K562 (cell line): ENCODE measurements at regions not wholly inside any gene's neighbourhood (a gene's known extent, or its start where the extent isn't known, plus 50 kb on each side); places are given as distances from the start of the nearest gene placed in this dataset.
"Not testable (repeated sequence)": the region's sequence is repeated elsewhere in the genome, so short reads cannot be mapped to it uniquely, and the experiment has no call there.

Experiments used
- ATAC-seq: fragments of 200-7000 bp; cut with Tn5 transposase; 3 replicates; pipeline ENCODE4 v1.9.1; 2020; ENCODE audit warnings: moderate library complexity
- BruUV-seq: library from RNA; stranded (reverse); fragments of 400-500 nt; replicated peaks from 2 replicates; lab custom pipeline; 2021; lab: Mats Ljungman, UMichigan
- CTCF ChIA-PET: fragments of 300-600 bp; formaldehyde crosslinking; extraction: SDS; loops from one replicate; lab custom pipeline; 2021; ENCODE audit warnings: low intra/inter-chr PET ratio; lab: Yijun Ruan, JAX
- POLR2A ChIA-PET: fragments of 300-600, 350-650 bp; sonication (Branson Sonifier 250); formaldehyde crosslinking; extraction: SDS; loops from one replicate; lab custom pipeline; 2021; ENCODE audit warnings: antibody characterized with exemption, inconsistent platforms; lab: Yijun Ruan, JAX
- DNase-seq, 4 experiments: peaks; one replicate each; pipeline versions ENCODE4 v3.0.0 to v3.0.0-alpha.2; 2011 to 2018; ENCODE audit warnings: low spot score in 3 of 4, mixed read lengths in 3 of 4; ENCODE audit errors: extremely low read depth in 1 of 4
- FAIRE-seq: peaks from 2 replicates; lab custom pipeline; 2011; peaks lifted over from hg19 to GRCh38; lab: Jason Lieb, UNC
- H2AFZ ChIP-seq: 2 replicates; pipeline ENCODE4 v1.6.0; 2011; ENCODE audit warnings: low read depth, low read length, control low read depth, inconsistent platforms
- H3K27ac ChIP-seq: fragments of 200-600 bp; 3 replicates; pipeline ENCODE4 v1.8.0; 2011; ENCODE audit warnings: low read depth, mild to moderate bottlenecking, control low read depth, inconsistent platforms, low read length, moderate library complexity, mixed read lengths; ENCODE audit errors: extremely low read depth
- H3K27me3 ChIP-seq, 2 experiments: fragments of 300-600 bp in 1 of 2; 2 replicates in 1 of 2; 3 replicates in 1 of 2; pipeline versions ENCODE4 v1.6.0 to v1.8.0; 2011; ENCODE audit warnings: inconsistent platforms in 2 of 2, low read length in 2 of 2, mild to moderate bottlenecking in 1 of 2, mixed read lengths in 1 of 2, moderate library complexity in 1 of 2; ENCODE audit not compliant: control insufficient read depth in 2 of 2, insufficient read depth in 2 of 2
- H3K36me3 ChIP-seq: fragments of 300-600 bp; 3 replicates; pipeline ENCODE4 v1.8.0; 2011; ENCODE audit warnings: mild to moderate bottlenecking, low read length, inconsistent platforms; ENCODE audit not compliant: control insufficient read depth, insufficient read depth
- H3K4me1 ChIP-seq, 2 experiments: fragments of 200-600 bp in 1 of 2; replicated peaks in 1 of 2; 2 replicates in 1 of 2; 3 replicates in 1 of 2; pipeline versions ENCODE4 v1.5.1 to v1.8.0; 2011; ENCODE audit warnings: inconsistent platforms in 2 of 2, low read length in 2 of 2, mild to moderate bottlenecking in 1 of 2, mixed read lengths in 1 of 2, moderate library complexity in 1 of 2; ENCODE audit not compliant: control insufficient read depth in 2 of 2, insufficient read depth in 2 of 2
- H3K4me2 ChIP-seq: 2 replicates; pipeline ENCODE4 v1.6.1; 2011; ENCODE audit warnings: low read length, control low read depth, inconsistent platforms, mixed read lengths; ENCODE audit not compliant: insufficient read depth
- H3K4me3 ChIP-seq: fragments of 200-600 bp; sonication (generic), shearing (Covaris generic); 2 replicates; pipeline ENCODE4 v1.5.1; 2016; ENCODE audit warnings: control low read depth, inconsistent platforms
- H3K79me2 ChIP-seq: fragments of 200-600 bp; 3 replicates; pipeline ENCODE4 v1.8.0; 2011; ENCODE audit warnings: low read length, inconsistent platforms; ENCODE audit not compliant: control insufficient read depth, insufficient read depth
- H3K9ac ChIP-seq, 2 experiments: 2 replicates each; pipeline versions ENCODE4 v1.6.0 to v1.6.1; 2011; ENCODE audit warnings: low read depth in 2 of 2, low read length in 2 of 2, control low read depth in 1 of 2, inconsistent platforms in 1 of 2, mild to moderate bottlenecking in 1 of 2, mixed read lengths in 1 of 2; ENCODE audit not compliant: insufficient read depth in 1 of 2
- H3K9me1 ChIP-seq: one replicate; pipeline ENCODE4 v1.6.0; 2011; ENCODE audit warnings: inconsistent platforms, mild to moderate bottlenecking, low read length, moderate library complexity; ENCODE audit not compliant: control insufficient read depth, insufficient read depth
- H3K9me3 ChIP-seq: replicated peaks from 2 replicates; pipeline ENCODE4 v1.5.1; 2011; ENCODE audit warnings: low read depth, low read length, inconsistent platforms; ENCODE audit not compliant: control insufficient read depth, insufficient read depth
- H4K20me1 ChIP-seq: replicated peaks from 2 replicates; pipeline ENCODE4 v1.6.1; 2011; ENCODE audit warnings: low read length, inconsistent platforms, mixed read lengths; ENCODE audit not compliant: control insufficient read depth, insufficient read depth
- CEBPG ChIP-seq, 3 experiments: fragments of 200-800 bp in 1 of 3; sonication (Bioruptor generic) in 1 of 3; sonication (generic) in 1 of 3; formaldehyde crosslinking in 1 of 3; IDR thresholded peaks in 2 of 3; conservative IDR thresholded peaks in 1 of 3; 2 replicates each; pipeline versions ENCODE4 v1.6.1 to v1.8.0; 2016 to 2022; ENCODE audit warnings: missing compliant biosample characterization in 2 of 3, missing genetic modification characterization in 2 of 3, mild to moderate bottlenecking in 1 of 3, missing genetic modification reagents in 1 of 3
- FOXP1 ChIP-seq: sonication (generic); formaldehyde crosslinking; IDR thresholded peaks from 2 replicates; pipeline ENCODE4 v1.8.0; 2022; ENCODE audit warnings: mild to moderate bottlenecking, missing genetic modification reagents
- PRPF4 ChIP-seq: fragments of 200-400 bp; formaldehyde crosslinking; IDR thresholded peaks from one replicate; pipeline ENCODE4 v1.6.1; 2017; ENCODE audit warnings: low read length, low read depth, mild to moderate bottlenecking; ENCODE audit not compliant: insufficient read depth, poor library complexity, severe bottlenecking
- SMARCA5 ChIP-seq: fragments of 450-650 bp; IDR thresholded peaks from 2 replicates; pipeline ENCODE4 v1.6.1; 2016
- SMARCB1 ChIP-seq: IDR thresholded peaks from 2 replicates; pipeline ENCODE4 v1.6.1; 2011; ENCODE audit warnings: improper control_type of control experiment, low read depth; ENCODE audit not compliant: insufficient read length
- SPI1 ChIP-seq: IDR thresholded peaks from 2 replicates; pipeline ENCODE4 v1.6.1; 2011; ENCODE audit warnings: low read depth, low read length, control low read depth, borderline replicate concordance
- TBP ChIP-seq: optimal IDR thresholded peaks from 2 replicates; pipeline ENCODE3; 2011; ENCODE audit warnings: low read depth, low read length, improper control_type of control experiment
- TRIM24 ChIP-seq, 2 experiments: fragments of 450-650 bp; IDR thresholded peaks; 2 replicates each; pipeline ENCODE4 v1.6.1; 2016
- WGBS: fragments of 100-300 bp; shearing (Covaris generic); methylation state at CpG from one replicate; pipeline ENCODE4 v1.1.6; 2016; ENCODE audit warnings: low coverage, mixed read lengths; ENCODE audit not compliant: insufficient coverage; ENCODE audit errors: missing lambda C conversion rate; 5-methylcytosine and 5-hydroxymethylcytosine counted together
- in situ Hi-C: fragments of 300-500 bp; cut with MboI; formaldehyde crosslinking; loops from 4 replicates; pipeline ENCODE4 v1.15.0; 2018; ENCODE audit warnings: inconsistent platforms, mixed read lengths
- intact Hi-C: fragments of 100-400 bp; cut with micrococcal nuclease; formaldehyde crosslinking; loops from 2 replicates; pipeline ENCODE4 v1.14.2; 2022
- TF ChIP-seq, protein P1 (sequence below): IDR thresholded peaks from 3 replicates; pipeline ENCODE4 v1.6.1; 2011; ENCODE audit warnings: borderline replicate concordance, mild to moderate bottlenecking, moderate library complexity; ENCODE audit not compliant: insufficient read length; ENCODE audit errors: extremely low read depth
- TF ChIP-seq, protein P2 (sequence below): fragments of 250-450 bp; sonication (Bioruptor Pico); IDR thresholded peaks from 2 replicates; pipeline ENCODE4 v1.4.0; 2020; ENCODE audit warnings: mild to moderate bottlenecking, moderate library complexity, borderline replicate concordance

DNA sequence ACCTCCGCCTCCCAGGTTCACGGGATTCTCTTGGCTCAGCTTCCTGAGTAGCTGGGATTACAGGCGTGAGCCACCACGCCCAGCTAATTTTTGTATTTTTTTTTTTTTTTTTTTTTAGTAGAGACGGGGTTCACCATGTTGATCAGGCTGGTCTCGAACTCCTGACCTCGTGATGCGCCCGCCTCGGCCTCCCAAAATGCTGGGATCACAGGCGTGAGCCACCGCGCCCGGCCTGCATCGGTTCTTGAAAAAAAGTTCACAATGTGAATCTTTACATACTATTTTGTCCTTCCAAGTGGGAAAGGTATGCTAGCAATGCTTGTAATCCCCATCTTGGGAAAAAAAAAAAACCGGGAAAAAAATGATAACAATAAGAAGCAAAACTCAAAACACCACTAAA, 211.0 kb downstream of the SH3BGRL start:
- H3K79me2 ChIP-seq, H3K36me3 ChIP-seq, in situ Hi-C loops, DNase-seq, intact Hi-C loops, H3K4me3 ChIP-seq, H4K20me1 ChIP-seq, H3K9ac ChIP-seq, H3K27me3 ChIP-seq, H2AFZ ChIP-seq, H3K9me3 ChIP-seq, ATAC-seq, H3K4me1 ChIP-seq, H3K4me2 ChIP-seq, POLR2A ChIA-PET, FAIRE-seq, CTCF ChIA-PET, H3K9me1 ChIP-seq, H3K27ac ChIP-seq, BruUV-seq: not testable (repeated sequence)
- WGBS, result 0% methylated on average over 5 of the region's 16 CpGs

DNA sequence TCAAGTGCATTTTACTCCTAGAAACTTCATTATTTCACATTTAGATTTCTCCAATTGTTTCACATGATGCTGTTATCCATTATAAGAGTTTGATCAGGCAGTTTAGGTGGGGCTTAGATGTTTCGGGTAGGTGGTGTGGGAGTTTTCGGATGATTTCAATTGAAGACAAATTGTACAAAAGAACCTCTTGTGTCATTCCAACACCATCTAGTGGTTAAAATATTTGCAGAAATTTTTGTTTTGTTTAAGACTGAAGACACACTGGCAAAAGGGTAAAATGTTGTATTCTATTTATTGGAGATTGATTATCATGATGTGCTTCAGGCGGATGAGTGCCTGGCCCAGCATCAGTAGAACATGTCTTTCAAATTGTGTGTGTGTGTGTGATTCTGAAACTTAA, 212.7 kb downstream of the SH3BGRL start:
- Histone ChIP-seq H4K20me1 (no peaks in the 10 kb centered on the region), H3K9me1 (no peaks in the 10 kb centered on the region), H3K4me2 (no peak overlapping the region), H3K36me3 (no peaks in the 10 kb centered on the region), H3K4me1 (no peaks in the 10 kb centered on the region), H3K9ac (no peak overlapping the region), H2AFZ (no peak overlapping the region), H3K79me2 (no peaks in the 10 kb centered on the region), H3K27ac (no peak overlapping the region), H3K9me3 (no peaks in the 10 kb centered on the region), H3K27me3 (no peaks in the 10 kb centered on the region), H3K4me3 (no peak overlapping the region)
- in situ Hi-C loops (no loop called here), intact Hi-C loops (no loop called here)
- ChIA-PET POLR2A (no interaction called here), CTCF (no interaction called here)
- DNase-seq (no peak), FAIRE-seq (no peak), ATAC-seq (no peak)
- BruUV-seq, result no TSS peak
- 0% methylated on average over 3 of the region's 3 CpGs for WGBS
- no peak for TF ChIP-seq FOXP1 (CRISPR knock-in tag)
- no peak for TF ChIP-seq TBP
- TF ChIP-seq SMARCB1, result no peak
- no peak for TF ChIP-seq CEBPG (CRISPR knock-in tag; IDR thresholded peaks at IDR 0.05)
- TF ChIP-seq CEBPG (tag; conservative IDR thresholded peaks at IDR 0.05 in 1 of 2, IDR thresholded peaks at IDR 0.05 in 1 of 2), result no peak
- TF ChIP-seq PRPF4, result no peak
- TF ChIP-seq, protein P1, sequence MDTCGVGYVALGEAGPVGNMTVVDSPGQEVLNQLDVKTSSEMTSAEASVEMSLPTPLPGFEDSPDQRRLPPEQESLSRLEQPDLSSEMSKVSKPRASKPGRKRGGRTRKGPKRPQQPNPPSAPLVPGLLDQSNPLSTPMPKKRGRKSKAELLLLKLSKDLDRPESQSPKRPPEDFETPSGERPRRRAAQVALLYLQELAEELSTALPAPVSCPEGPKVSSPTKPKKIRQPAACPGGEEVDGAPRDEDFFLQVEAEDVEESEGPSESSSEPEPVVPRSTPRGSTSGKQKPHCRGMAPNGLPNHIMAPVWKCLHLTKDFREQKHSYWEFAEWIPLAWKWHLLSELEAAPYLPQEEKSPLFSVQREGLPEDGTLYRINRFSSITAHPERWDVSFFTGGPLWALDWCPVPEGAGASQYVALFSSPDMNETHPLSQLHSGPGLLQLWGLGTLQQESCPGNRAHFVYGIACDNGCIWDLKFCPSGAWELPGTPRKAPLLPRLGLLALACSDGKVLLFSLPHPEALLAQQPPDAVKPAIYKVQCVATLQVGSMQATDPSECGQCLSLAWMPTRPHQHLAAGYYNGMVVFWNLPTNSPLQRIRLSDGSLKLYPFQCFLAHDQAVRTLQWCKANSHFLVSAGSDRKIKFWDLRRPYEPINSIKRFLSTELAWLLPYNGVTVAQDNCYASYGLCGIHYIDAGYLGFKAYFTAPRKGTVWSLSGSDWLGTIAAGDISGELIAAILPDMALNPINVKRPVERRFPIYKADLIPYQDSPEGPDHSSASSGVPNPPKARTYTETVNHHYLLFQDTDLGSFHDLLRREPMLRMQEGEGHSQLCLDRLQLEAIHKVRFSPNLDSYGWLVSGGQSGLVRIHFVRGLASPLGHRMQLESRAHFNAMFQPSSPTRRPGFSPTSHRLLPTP, result no peak
- TF ChIP-seq SMARCA5, result no peak
- TF ChIP-seq, protein P2, sequence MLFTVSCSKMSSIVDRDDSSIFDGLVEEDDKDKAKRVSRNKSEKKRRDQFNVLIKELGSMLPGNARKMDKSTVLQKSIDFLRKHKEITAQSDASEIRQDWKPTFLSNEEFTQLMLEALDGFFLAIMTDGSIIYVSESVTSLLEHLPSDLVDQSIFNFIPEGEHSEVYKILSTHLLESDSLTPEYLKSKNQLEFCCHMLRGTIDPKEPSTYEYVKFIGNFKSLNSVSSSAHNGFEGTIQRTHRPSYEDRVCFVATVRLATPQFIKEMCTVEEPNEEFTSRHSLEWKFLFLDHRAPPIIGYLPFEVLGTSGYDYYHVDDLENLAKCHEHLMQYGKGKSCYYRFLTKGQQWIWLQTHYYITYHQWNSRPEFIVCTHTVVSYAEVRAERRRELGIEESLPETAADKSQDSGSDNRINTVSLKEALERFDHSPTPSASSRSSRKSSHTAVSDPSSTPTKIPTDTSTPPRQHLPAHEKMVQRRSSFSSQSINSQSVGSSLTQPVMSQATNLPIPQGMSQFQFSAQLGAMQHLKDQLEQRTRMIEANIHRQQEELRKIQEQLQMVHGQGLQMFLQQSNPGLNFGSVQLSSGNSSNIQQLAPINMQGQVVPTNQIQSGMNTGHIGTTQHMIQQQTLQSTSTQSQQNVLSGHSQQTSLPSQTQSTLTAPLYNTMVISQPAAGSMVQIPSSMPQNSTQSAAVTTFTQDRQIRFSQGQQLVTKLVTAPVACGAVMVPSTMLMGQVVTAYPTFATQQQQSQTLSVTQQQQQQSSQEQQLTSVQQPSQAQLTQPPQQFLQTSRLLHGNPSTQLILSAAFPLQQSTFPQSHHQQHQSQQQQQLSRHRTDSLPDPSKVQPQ (CRISPR knock-in tag), result no peak
- TF ChIP-seq TRIM24 (IDR thresholded peaks at IDR 0.05), result no peak
- TF ChIP-seq SPI1, result no peak
